PC-9 (cell line): ENCODE measurements at regions not wholly inside any gene's neighbourhood (a gene's known extent, or its start where the extent isn't known, plus 50 kb on each side); places are given as distances from the start of the nearest gene placed in this dataset.

Experiments used
- CTCF ChIP-seq: fragments of 200-600 bp; sonication (generic); conservative IDR thresholded peaks from 2 replicates; pipeline ENCODE4 v1.6.1; 2017; ENCODE audit warnings: mixed run types, antibody characterized with exemption, mild to moderate bottlenecking, moderate library complexity
- EZH2 ChIP-seq: fragments of 200-600 bp; sonication (generic); IDR thresholded peaks from 2 replicates; pipeline ENCODE4 v1.8.0; 2017; ENCODE audit warnings: antibody characterized with exemption, low read depth

DNA sequence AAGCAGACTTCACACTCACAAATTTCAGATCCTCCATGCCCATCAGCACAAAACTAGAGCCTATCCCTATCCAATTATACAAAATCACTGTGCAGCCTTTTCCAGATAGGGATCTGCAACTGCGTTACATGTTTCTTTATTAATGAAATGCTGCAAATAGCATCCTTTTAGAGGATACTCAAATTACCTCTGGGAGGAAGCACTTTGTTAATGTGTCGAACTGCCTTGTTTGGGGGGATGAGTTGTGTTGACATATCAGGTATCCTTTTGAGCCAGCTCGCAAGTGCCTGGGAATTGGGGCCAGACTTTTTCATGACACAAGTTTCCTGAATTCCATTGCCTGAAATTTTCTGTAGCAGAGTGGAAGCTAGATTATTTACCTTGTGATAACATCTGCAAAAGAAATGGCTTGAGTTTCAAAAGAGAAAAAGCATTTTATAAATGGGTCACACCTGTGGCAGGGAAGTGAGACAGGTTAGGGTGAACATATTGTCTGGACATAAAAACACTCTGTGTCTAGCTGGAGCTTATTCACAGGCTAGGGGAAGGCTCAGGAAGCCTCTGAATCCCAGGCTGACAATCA, 299.1 kb upstream of the MTNR1B start:
- no peak for TF ChIP-seq CTCF
- no peak for TF ChIP-seq EZH2
